HG02763 (cell line): ENCODE measurements at regions not wholly inside any gene's neighbourhood (a gene's known extent, or its start where the extent isn't known, plus 50 kb on each side); places are given as distances from the start of the nearest gene placed in this dataset.
A peak's percentile ranks its signal among the peaks of the same experiment; 100 is the strongest.

Source experiments
- ATAC-seq: cut with Tn5 transposase; IDR thresholded peaks from one replicate; pipeline ENCODE4 v1.9.1; 2021; ENCODE audit warnings: mild to moderate bottlenecking, moderate library complexity; ENCODE audit not compliant: unreplicated experiment

GRCh38 chr16:86663685-86664521 lies 85.6 kb downstream of the FOXL1 start:
- ATAC-seq: no peak

GRCh38 chr16:86664522-86665318 lies 86.4 kb downstream of the FOXL1 start:
- peak; percentile 62 for ATAC-seq

GRCh38 chr16:86665319-86665675 lies 86.9 kb downstream of the FOXL1 start:
- ATAC-seq: no peak

GRCh38 chr16:86665929-86666328 lies 87.6 kb downstream of the FOXL1 start:
- no peak for ATAC-seq

GRCh38 chr16:86667035-86667434 lies 88.7 kb downstream of the FOXL1 start:
- ATAC-seq: no peak

GRCh38 chr16:86668136-86668910 lies 90.0 kb downstream of the FOXL1 start:
- no peak for ATAC-seq

- ATAC-seq: no peak
These were observed 91.0 kb downstream of the FOXL1 start for GRCh38 chr16:86669285-86669805.

GRCh38 chr16:86669937-86670749 lies 91.8 kb downstream of the FOXL1 start:
- no peak for ATAC-seq

- ATAC-seq: no peak
These were observed 92.4 kb downstream of the FOXL1 start for GRCh38 chr16:86670750-86671234.

- no peak for ATAC-seq
These were observed 93.3 kb downstream of the FOXL1 start for GRCh38 chr16:86671486-86672178.

- ATAC-seq: no peak
These were observed 94.0 kb downstream of the FOXL1 start for GRCh38 chr16:86672179-86672863.

GRCh38 chr16:86673090-86673955 lies 95.0 kb downstream of the FOXL1 start:
- ATAC-seq: no peak

GRCh38 chr16:86673956-86674453 lies 95.7 kb downstream of the FOXL1 start:
- ATAC-seq: no peak

GRCh38 chr16:86676254-86676670 lies 97.9 kb downstream of the FOXL1 start:
- ATAC-seq: no peak

GRCh38 chr16:86679490-86679889 lies 101.1 kb downstream of the FOXL1 start:
- ATAC-seq: no peak

- ATAC-seq: no peak
These were observed 101.8 kb downstream of the FOXL1 start for GRCh38 chr16:86680162-86680561.

GRCh38 chr16:86680661-86681030 lies 102.3 kb downstream of the FOXL1 start:
- no peak for ATAC-seq
